ENCODE measurements at regions not wholly inside any gene's neighbourhood (a gene's known extent, or its start where the extent isn't known, plus 50 kb on each side); places are given as distances from the start of the nearest gene placed in this dataset.

DNA sequence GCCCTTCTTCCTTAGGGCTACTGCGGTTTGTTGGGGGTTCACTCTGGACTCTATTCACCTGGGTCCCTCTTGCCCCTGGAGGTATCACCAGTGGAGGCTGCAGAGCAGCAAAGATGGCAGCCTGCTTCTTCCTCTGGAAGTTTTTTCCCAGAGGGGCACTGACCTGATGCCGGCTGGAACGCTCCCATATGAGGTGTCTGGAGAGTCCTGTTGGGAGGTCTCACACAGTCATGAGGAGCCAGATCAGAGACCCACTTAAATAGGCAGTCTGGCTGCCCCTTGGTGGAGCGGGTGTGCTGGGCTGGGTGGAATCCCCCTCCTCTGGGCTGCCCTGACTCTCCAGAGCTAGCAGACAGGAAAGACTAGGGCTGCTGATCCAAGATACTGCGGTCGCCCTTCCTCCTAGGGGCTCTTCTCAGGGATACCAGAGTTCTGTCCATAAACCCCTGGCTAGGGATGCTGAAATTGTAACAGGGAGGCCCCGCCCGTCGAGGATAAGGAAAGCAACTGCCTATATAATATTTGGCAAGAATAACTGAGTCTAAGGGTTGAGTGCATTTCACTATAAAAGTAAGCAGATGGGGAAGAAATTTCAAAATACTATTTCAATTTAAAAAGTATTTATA, 140.7 kb downstream of the NOL4 start:
- intact Hi-C loops (cut with DNase I) = no loop called here
- H3K27me3 ChIP-seq = no peaks in the 10 kb centered on the region
- no peaks in the 10 kb centered on the region for H3K36me3 ChIP-seq
- H3K4me1 ChIP-seq = no peaks in the 10 kb centered on the region
- TF ChIP-seq, protein P1, sequence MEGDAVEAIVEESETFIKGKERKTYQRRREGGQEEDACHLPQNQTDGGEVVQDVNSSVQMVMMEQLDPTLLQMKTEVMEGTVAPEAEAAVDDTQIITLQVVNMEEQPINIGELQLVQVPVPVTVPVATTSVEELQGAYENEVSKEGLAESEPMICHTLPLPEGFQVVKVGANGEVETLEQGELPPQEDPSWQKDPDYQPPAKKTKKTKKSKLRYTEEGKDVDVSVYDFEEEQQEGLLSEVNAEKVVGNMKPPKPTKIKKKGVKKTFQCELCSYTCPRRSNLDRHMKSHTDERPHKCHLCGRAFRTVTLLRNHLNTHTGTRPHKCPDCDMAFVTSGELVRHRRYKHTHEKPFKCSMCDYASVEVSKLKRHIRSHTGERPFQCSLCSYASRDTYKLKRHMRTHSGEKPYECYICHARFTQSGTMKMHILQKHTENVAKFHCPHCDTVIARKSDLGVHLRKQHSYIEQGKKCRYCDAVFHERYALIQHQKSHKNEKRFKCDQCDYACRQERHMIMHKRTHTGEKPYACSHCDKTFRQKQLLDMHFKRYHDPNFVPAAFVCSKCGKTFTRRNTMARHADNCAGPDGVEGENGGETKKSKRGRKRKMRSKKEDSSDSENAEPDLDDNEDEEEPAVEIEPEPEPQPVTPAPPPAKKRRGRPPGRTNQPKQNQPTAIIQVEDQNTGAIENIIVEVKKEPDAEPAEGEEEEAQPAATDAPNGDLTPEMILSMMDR (IDR thresholded peaks at IDR 0.05) = no peak
- no peak overlapping the region for H3K4me3 ChIP-seq
- no peaks in the 10 kb centered on the region for H3K9me3 ChIP-seq
- ATAC-seq (no peak), DNase-seq (no peak)
- H3K27ac ChIP-seq = no peak overlapping the region

DNA sequence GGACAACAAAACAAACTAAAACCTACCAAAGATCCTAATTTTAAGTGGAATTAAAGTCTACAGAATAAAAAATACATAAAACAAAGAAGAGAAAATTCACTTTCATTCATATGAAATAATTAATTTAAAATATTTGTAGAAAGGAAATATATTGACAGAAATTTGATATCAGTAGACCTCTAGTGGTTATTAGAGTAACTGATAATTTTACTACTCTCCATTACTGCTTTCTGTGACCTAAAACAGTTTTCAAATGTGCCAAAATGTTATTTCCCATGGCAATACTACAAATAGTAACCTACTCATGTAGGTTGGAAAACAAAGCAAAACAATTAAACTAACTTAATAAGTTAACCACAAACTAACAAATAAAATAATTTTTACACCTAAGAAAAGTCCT, 147.1 kb downstream of the NOL4 start:
- intact Hi-C loops (cut with DNase I) = no loop called here
- no peaks in the 10 kb centered on the region for H3K4me1 ChIP-seq

DNA sequence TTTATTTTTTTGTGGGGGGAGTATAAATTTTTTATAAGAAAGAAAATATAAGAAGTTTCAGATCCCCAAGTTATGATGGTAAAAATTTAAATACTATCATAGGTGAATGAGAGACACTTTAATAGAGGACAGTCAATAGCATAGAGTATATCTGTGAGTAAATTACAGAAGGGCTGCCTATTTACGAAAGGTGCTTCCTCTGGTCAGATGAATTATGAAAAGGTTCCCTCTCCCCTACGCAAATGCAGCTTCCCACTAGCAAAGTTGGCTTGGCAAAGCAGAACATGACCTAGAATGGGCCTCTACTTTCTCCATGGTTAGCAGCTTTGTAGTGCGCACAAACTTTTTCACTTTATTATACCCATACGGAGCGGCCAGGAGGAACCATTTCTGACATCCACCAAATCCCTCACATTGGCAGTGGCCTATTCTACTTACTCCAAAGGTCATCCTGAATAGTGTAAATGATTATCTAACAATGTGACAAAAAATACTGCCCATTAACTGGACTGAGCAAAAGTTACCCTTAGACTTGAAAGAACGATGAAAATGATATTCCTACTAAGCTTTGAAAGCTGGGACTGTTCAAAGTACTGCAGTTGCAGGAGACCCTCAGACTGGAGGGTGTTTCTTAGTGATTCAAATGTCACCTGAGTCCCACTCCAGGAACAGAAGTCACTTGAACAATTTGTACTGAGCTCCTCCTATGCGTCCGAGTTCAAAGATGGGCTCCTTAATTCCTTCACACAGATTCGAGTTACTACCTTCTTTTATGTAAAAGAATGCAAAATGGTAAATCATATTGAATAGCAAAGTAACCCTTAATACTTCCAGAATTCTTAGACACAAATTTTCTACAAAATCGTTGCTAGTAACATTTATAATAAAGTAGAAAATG, 148.5 kb downstream of the NOL4 start:
- no peak for ATAC-seq
- Histone ChIP-seq H3K27ac (no peak overlapping the region), H3K4me3 (no peak overlapping the region), H3K27me3 (no peaks in the 10 kb centered on the region), H3K36me3 (no peaks in the 10 kb centered on the region), H3K4me1 (no peaks in the 10 kb centered on the region), H3K9me3 (no peaks in the 10 kb centered on the region)
- TF ChIP-seq, protein P1 (IDR thresholded peaks at IDR 0.05) = no peak
- intact Hi-C loops (cut with DNase I) = no loop called here
- no peak for DNase-seq

More for the DNA sequence above, 147.1 kb downstream of the NOL4 start:
- TF ChIP-seq, protein P1 (IDR thresholded peaks at IDR 0.05) = no peak
- ATAC-seq (no peak), DNase-seq (no peak)
- Histone ChIP-seq H3K9me3 (no peaks in the 10 kb centered on the region), H3K27me3 (no peaks in the 10 kb centered on the region), H3K4me3 (no peak overlapping the region), H3K27ac (no peak overlapping the region), H3K36me3 (no peaks in the 10 kb centered on the region)

DNA sequence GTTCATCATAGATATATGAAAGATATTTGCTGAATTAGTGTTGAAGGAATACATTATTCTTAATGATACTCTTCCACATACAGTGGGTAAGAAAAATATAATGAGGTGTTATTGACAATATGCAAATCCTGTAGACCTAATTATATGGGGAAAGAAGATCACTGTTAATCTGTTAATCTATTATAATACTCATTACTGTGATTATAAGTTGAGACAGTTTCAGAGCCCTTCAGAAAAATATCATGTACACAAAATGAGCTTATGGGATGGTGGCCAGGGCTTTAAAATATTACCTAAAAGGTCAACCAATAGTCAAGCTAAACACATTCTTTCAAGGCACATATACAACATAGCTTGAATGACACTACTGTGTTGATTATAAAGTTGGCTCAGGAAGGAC, 163.5 kb downstream of the NOL4 start:
- Histone ChIP-seq H3K36me3 (no peaks in the 10 kb centered on the region), H3K9me3 (peaks cover 0 to 13% of the 10 kb centered on the region in 2 donors), H3K27me3 (no peaks in the 10 kb centered on the region), H3K27ac (no peak overlapping the region), H3K4me3 (no peak overlapping the region), H3K4me1 (no peaks in the 10 kb centered on the region)
- TF ChIP-seq, protein P1 (IDR thresholded peaks at IDR 0.05) = no peak
- ATAC-seq = no peak
- intact Hi-C loops (cut with DNase I) = no loop called here
- DNase-seq = peak in 2 of 4 donors; percentile 58 to 62

DNA sequence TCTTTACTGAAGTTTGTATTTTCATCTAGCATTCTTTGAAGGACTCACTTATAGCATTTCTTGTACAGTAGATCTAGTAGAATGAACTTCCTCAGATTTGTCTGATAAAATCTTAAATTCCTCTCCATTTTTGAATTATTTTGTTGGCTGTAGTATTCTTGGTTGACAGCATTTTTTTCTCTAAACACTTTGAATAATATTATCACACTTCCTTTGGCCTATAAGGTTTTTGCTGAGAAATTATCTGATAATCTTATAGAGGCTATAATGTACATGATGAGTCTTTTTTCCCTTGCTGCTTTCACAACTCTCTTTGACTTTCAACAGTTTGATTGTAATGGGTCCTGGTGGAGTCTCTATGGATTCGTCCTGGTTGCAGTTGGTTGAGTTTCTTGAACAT, 169.5 kb downstream of the NOL4 start:
- Histone ChIP-seq H3K9me3 (peaks cover 0 to 27% of the 10 kb centered on the region in 2 donors), H3K27me3 (no peaks in the 10 kb centered on the region), H3K4me1 (no peaks in the 10 kb centered on the region), H3K4me3 (no peak overlapping the region), H3K36me3 (no peaks in the 10 kb centered on the region), H3K27ac (no peak overlapping the region)
- no peak for ATAC-seq
- intact Hi-C loops (cut with DNase I) = no loop called here
- no peak for DNase-seq
- TF ChIP-seq, protein P1 (IDR thresholded peaks at IDR 0.05) = no peak

Measured in left lung (tissue), 4 donors.